Fibroblast of skin of left biceps (primary cell): ENCODE measurements at regions not wholly inside any gene's neighbourhood (a gene's known extent, or its start where the extent isn't known, plus 50 kb on each side); places are given as distances from the start of the nearest gene placed in this dataset.
"Not testable (repeated sequence)": the region's sequence is repeated elsewhere in the genome, so short reads cannot be mapped to it uniquely, and the experiment has no call there.

Experiments
- DNase-seq, 2 experiments: peaks; one replicate each; pipeline ENCODE4 v3.0.0-alpha.2; 2013; ENCODE audit warnings: low read depth in 2 of 2

DNA sequence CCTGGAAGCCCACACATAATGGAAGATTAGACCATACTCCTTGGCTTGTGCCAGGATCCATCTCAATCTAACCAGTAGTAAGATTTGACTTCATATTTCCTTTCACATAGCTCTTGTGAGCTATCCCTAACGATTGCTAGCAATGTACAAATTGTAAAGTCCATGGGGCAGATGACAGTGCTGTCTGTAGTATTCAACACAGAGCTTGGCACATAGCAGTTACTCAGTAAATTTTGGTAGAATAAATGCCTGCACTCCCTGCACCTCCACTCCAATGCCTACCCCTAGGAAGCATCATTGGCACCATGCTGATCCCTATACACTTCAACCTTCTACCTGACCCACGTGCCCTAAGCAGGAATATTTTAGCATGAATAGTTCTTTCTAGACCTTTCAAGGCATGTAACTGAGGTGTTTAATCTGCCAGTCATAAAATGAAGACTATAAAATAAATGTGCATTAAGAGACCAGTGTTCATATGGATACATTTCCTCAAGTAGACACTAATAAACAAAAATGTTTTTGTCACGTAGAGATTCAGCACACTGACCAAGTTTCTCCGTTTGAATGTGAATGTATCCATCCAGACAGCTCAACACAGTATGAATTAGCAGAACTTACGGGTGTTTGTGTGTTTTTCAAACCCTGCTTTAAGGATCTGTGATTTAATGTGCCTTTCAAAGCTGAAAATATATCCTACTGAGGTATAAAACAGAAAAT is 98.8 kb downstream of the BMP4 start:
- no peak for DNase-seq

DNA sequence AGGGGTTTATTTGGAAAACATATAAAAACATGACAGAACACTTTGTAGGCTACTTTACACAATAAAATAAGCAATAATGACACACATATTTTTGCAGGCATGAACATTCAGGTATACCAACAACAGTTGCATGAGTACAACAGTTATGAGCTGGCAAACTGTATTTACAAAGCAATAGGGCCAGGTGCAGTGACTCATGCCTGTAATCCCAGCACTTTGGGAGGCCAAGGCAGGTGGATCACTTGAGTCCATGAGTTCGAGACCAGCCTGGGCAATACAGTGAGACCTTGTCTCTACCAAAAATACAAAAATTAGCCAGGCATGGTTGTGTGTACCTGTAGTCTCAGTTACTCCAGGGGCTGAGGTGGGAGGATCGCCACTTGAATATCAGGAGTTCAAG is 101.1 kb downstream of the BMP4 start:
- DNase-seq: no peak

DNA sequence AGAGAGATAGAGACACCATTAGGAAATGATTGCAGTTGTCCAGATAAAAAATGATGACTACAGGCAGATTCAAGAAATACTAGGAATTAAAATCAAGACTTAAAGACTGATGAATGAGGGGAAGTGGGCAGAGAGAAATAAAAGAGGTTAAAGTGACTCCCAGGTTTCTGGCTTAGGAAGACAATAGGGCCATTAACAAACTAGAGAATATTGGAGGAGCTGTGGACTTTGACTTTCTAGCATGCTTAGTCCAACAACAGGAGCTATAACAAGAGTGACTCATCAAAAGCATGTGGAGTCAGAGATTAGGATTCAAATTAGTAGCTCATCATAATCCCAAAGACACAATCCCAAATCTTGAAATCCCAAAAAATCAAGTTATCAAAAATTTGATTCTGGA is 101.5 kb downstream of the BMP4 start:
- no peak for DNase-seq

DNA sequence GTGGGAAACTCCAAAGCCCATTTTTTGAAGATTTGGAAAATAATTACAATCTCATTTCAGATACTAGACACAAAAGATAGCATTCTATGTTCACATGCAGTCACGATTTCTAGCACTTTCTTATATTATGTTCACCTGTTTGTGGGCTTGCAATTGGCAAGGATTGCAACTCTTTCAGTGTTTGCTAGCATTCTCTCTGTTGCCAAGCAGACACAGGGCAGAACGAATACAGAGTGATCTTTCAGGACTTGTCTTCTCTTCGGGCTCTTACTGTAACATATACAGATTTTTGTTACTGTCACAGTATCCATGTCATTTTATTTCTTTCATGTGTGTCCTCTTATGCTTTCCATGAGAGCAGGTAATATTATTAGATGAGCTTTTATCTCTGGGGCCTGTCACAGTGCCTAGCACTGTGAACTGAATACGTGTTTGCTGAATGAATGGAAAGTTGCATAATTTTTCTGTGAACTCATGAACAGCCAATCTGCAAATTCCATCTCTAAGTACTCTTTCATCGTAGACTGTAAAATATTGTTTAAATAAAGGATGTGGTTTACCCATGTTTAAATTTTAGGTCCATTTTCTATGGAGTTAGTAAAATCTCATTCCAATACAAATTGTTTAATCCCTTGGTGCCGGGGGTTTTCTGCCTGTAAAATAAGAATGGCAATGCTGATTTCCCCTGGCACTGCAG is 105.1 kb downstream of the BMP4 start:
- DNase-seq: peak in 1 of 2 experiments; percentile 15

DNA sequence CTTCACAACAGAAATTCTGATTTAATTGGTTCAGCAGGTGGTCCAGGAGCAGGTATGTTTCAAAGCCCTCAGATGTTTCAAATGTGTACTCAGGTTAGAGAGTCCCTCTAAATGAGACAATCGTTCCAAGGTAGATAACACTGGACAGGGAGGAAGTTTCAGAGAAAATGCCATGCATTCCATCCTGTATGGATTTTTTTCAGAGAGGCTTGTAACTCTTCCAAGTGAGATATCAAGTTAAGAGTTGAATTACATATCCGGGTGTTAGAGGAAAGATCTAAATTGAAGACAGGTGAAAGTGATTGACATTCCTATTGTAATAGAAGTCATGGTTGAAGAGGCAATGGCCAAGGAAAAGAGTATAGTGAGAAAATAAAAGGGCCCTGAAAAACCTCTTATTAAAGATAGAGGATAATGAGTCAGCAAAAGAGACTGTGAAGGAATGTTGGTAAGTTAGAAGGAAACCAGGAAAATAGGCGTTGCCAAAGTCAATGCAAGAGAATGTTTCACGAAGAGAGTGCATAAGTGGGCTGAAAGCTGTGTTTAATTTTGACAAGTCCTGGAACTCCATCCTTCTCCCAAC is 105.8 kb downstream of the BMP4 start:
- DNase-seq: peak; percentile 33 to 47

DNA sequence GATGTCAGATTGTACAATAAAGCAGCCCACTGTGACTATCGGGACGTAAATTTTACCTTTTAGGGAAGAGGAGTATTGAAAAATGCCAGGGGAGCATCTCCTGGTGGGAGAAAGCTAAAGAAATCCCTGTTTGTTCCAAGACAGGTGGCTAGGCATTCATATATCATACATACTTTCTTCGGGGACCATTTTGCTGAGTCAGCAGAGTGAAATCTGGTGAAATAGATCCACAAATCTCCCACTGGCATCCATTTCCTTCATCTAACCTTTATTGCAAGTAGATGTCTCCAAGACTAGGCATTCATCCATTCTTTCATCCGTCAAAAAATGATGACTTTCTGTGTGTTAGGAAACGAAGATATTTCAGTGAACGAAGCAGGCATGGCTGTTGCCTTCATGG is 107.1 kb downstream of the BMP4 start:
- no peak for DNase-seq

DNA sequence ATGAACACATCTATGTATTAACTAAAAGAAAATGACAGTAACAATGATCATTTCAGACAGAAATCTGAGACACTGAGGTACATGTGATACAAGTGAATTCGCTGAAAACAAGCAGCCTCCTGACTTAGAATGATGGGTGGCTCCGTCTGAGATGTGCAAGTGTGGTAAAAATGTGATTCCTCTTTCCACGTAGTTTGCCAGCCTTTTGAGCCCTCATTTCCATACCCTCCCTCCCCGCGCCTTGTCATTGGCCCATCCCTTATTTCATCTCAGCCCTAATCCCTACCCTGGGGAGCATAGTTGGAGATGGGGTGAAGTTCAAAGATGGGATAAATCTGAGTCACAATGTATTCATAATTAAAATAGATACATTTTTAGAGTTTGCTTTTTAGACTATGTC is 107.8 kb downstream of the BMP4 start:
- no peak for DNase-seq

DNA sequence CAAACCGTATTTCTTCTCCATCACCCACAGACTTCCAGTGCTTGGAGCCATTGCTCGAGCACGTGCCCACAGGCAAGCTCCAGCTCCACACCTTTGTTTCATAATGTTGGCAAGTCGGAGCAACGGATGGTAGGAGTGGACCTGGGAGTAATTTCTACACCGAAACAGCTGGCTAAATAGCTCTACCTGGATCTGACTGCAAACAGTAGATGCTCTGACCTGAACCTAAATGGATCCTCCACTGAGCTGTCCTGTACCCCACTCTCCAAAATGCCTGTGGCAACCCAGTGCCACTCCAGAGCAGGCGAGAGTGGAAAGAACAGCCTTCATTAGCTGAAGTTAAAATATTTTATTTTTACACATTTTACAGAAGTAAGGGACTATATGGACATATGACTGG is 108.7 kb downstream of the BMP4 start:
- no peak for DNase-seq

DNA sequence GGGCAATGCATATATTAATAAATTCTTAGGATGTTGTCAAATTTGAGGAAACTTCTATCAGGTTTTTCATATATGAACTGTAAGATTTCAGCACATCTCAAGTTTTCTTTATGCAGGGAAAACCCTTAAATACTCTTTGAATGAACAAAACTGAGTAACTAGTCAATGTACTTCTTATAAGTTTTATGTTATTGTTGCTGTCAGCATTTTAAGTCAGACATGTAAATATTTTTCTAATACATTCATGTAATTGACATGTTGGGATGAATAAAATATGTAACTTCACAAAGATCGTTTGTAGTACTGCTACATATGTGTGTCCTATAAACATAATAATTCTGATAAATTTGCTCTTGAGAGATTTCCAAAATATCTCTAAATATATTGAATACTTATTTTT is 109.6 kb downstream of the BMP4 start:
- no peak for DNase-seq

DNA sequence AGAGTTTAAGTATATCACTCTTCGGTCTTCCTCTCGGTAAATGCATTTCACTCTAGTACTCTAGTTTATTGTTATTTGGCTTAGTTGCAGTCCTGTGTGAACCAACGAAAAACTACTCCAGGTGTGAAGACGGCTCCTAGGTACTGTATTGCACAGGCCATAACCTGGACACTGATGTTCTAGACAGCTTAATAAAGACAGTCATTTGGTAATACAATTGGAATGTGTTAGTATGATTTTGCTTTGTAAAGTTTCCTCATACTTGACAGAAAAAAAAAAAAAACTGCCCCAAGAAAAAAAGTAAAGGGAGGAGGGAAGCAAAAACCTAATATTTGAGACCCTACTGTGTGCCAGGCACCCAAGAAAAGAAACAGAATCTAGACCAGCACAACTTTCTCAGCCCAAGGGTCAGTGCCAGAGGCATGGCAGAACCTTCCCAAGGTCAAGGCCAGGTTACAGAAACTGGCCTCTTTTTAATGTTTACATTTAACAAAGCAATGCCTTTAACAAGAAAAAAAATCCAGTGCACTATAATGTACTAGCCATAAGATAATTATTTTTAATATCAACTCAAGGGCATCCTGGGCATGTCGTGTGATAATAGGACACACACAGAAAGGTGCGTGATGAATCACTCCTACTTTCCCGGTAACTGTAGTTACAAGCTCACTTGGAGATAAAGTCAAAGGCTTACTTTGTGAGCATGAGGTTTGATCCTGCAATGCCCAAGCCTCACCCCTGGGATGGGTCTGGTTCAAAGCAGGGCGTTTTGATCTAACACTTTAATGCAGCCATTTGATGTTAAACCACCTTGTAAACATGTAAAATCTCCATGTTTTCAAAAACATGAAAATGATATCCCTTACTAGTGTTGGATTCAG is 110.6 kb downstream of the BMP4 start:
- no peak for DNase-seq

DNA sequence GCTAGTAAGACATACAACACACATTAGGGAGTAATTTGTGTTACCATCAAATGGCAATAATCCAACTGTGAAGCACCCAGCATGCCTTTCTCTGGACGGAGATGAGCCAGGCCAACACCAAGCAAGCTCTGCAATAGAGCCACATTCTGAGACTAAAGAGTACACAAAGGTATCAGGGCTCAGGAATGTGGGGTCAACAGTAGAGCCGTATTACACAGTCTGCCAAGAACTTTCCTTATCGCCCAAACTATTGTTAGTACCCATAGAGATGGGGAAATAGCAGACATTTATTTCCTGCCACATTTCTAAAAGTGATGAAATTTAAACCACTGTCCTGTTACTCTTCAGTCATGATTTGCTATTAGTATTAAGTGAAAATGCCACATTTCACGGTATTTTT is 113.7 kb downstream of the BMP4 start:
- no peak for DNase-seq

DNA sequence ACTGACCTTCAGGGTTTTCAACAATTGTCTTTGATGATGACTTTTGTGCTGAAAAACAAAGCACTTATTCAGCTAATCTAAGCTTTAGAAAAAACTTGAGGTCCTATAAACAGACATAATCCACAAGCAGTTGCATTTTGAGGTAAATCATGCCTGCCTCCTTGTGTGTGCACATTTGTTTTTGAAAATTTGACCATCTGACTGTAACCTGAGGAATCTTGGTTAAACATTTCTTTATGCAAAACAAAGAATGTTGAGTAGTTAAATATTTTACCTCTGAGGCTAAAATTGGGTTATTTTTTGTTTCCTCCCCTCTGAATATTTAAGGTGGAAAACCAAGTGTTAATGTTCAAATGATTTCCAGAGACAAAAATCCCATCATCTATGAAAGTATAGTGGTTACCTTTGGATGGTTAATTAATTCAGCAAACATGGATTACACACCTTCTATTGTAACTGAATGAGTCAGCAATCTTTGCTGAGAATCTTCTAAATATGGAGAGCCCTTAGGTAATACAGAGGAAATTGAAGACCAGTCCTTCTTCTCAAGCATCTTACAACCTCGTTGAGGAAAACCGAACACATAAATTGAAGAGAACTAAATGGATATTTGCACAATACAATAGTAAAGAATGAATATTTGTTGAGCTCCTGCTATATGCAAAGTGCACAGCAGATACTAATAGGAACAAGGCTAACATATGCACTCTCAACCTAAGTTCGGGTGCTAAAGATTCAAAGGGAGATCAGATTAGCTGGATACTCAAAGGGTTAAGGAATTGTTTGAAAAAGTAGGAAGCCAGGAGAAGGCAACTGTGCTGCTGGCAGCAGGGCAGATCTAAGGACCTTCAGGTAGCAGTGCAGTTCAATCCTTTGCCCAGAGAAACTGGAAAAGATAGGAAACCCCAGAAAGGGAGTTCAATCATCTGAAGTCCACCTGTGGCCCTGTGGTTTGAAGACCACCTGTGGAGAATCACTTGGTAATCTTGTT is 115.2 kb downstream of the BMP4 start:
- DNase-seq: no peak

DNA sequence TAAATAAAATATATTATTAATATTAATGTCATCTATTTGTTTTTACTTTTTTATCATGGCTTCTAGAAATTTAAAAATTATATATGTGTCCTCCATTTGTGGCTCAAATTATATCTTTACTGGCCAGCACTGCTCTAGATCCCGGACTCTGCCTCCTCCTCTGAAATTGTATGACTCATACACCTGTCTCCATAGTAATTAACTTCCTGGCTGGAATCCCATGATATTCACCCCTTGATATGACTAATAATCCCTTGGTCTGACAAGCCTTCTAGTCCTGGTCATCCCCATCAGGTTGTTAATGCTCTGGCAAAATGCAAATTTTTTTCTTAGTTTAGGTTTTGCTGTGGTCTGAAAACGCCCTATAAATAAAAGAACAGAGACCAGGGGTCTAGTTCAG is 116.2 kb downstream of the BMP4 start:
- DNase-seq: no peak

DNA sequence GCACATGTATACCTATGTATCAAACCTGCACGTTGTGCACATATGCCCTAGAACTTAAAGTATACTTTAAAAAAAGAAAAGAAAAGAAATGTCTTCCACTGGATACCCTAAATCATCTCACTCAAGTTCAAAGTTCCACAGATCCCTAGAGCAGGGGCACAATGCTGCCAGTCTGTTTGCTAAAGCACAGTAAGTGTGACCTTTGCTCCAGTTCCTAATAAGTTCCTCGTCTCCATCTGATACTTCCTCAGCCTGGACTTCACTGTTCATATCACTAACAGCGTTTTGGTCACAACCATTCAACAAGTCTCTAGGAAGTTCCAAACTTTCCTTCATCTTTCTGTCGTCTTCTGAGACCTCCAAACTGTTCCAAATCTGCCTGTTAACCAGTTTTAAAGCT is 118.3 kb downstream of the BMP4 start:
- DNase-seq: no peak

DNA sequence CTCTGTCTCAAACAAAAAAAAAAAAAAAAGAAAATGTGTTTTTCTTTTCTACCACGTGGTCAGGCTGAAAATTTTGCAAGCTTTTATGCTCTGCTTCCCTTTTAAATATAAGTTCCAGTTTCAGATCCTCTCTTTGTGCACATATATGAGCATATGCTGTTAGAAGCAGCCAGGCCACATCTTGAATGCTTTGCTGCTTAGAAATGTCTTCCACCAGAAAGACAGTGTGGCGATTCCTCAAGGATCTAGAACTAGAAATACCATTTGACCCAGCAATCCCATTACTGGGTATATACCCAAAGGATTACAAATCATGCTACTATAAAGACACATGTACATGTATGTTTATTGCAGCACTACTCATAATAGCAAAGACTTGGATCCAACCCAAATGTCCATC is 119.0 kb downstream of the BMP4 start:
- DNase-seq: not testable (repeated sequence)

DNA sequence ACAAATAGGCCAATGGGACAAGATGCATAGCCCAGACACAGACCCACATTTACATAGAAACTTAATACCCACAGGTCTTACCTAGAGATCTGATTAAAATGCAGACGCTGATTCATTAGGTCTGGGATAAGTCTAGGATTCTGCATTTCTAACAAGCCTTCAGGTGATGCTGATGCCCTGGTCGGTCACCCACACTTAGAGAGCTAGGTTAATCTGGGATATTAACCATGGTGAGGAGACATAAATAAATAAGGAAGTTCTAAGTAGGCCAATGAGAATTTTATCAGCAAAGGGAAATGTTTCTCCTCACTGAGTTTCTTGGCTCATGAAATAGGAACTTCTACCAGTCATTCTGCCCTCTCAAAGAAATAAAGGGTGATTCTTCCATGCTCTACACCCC is 120.1 kb downstream of the BMP4 start:
- no peak for DNase-seq

DNA sequence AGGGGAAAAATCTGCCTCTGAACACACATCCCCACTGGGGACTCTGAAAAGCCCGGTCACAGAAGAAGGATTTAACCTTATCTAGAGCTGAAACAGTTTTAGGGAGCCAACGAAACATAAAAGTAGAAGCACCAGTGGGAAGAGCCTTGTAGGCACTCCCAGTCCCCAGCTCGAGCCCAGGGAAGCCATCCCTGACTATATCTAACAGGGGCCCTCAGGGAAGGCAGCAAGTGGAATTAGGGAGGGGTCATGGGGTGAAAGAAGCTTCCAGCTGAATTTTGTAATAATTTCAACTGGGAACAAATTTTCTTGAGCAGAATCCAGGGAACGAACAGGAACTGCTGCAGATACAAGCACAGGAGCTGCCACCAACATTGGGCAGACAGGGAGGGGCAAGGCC is 127.8 kb downstream of the BMP4 start:
- no peak for DNase-seq

DNA sequence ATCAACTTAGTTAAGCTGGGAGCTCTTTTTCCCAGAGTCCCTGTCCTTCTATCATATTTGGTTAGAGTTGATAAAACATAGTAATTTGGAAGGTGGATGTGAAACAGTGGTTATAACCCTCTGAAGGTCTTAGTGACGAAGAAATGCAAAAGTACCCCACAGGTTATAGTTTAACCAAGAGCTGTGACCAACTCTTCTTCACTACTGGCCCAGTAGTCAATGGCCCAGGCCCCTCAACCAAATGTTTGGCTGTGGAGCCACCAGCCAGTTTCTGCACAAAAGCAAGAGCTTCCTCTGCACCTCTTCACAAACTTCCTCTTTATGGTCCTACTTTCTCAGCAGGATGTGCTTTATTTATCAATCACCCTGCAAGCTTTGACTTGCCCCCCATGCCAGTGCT is 132.6 kb downstream of the BMP4 start:
- no peak for DNase-seq

DNA sequence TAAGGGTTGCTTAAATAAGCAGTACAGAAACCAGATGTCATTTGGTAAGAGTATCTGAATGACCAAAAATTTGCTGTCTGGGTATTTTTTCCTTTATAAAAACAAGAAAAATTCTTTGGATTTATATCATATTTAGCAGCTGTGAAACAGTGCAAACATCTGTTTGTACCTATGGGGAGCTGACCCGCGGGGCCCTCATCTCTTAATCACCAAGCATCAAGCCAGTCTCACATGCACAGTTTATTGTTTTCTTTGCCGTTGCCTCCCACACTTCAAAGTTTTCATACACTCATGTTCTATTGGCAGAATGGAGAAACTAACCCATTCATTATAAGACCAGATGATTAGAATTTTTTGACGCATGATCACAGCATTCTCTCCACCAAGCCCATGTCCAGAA is 142.2 kb downstream of the BMP4 start:
- peak; percentile 17 to 18 for DNase-seq

DNA sequence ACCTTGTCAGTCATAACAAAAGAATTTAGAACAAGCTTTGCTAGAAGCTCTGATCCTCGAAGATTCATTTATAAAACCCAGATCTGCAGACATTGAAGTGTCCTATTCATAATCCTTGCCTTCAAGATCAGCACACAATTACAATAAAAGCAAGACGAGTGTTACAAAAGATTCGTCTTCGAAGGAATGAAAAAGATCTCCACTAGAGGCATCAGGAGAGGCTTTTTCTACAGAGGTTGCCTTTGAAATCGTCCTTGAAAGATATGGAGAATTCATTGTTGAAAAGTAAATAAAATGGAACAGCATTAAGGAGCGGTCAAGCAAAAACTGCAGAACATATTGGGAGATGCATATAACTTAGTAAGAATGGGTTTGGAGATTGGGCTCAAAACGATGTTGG is 146.4 kb downstream of the BMP4 start:
- DNase-seq: no peak

DNA sequence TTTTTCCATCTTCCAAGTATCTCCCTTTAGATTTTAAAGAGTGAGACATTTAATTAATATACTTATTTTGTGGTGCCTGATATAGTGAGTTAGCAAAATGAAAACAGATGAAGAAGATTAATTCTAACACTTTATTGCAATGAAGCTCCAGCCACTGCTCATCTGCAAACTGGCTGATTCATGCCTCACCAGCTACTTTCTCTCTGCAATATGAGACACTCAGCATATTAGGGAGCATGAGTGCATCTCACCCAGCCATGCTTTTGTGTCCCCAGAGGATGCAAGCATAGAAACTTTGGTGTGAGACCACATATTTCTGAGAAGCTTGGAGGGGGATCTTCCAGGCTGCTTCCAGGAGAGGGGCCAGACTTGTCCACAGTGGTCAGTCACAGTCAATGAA is 148.6 kb downstream of the BMP4 start:
- no peak for DNase-seq
